Osteocyte (in vitro differentiated cells): ENCODE measurements at regions not wholly inside any gene's neighbourhood (a gene's known extent, or its start where the extent isn't known, plus 50 kb on each side); places are given as distances from the start of the nearest gene placed in this dataset.
A peak's percentile ranks its signal among the peaks of the same experiment; 100 is the strongest.

Experiments used
- DNase-seq: peaks from one replicate; pipeline ENCODE4 v3.0.0; 2021; ENCODE audit warnings: mixed read lengths; ENCODE audit not compliant: unreplicated experiment; ENCODE audit errors: extremely low spot score
- H3K27ac Mint-ChIP-seq: one replicate; pipeline ENCODE4 v1.8.0; 2021; ENCODE audit warnings: mild to moderate bottlenecking, mixed read lengths; ENCODE audit not compliant: unreplicated experiment
- H3K27me3 Mint-ChIP-seq: one replicate; pipeline ENCODE4 v1.8.0; 2021; ENCODE audit warnings: mixed read lengths; ENCODE audit not compliant: unreplicated experiment
- H3K36me3 Mint-ChIP-seq: one replicate; pipeline ENCODE4 v1.8.0; 2021; ENCODE audit warnings: mixed read lengths; ENCODE audit not compliant: unreplicated experiment
- H3K4me1 Mint-ChIP-seq: one replicate; pipeline ENCODE4 v1.8.0; 2021; ENCODE audit warnings: mixed read lengths; ENCODE audit not compliant: unreplicated experiment
- H3K4me3 Mint-ChIP-seq: one replicate; pipeline ENCODE4 v1.8.0; 2021; ENCODE audit warnings: mild to moderate bottlenecking, moderate library complexity, mixed read lengths; ENCODE audit not compliant: unreplicated experiment
- H3K9me3 Mint-ChIP-seq: one replicate; pipeline ENCODE4 v1.8.0; 2021; ENCODE audit warnings: mixed read lengths; ENCODE audit not compliant: unreplicated experiment
- CTCF ChIP-seq: fragments of 200-600 bp; sonication (generic); IDR thresholded peaks from 2 replicates; pipeline ENCODE4 v1.5.0; 2021; ENCODE audit warnings: antibody characterized with exemption, mild to moderate bottlenecking, moderate library complexity

- no peaks in the 10 kb centered on the region for H3K36me3 Mint-ChIP-seq
- H3K4me1 Mint-ChIP-seq, result no peaks in the 10 kb centered on the region
- no peak overlapping the region for H3K27ac Mint-ChIP-seq
- peaks cover 2% of the 10 kb centered on the region for H3K27me3 Mint-ChIP-seq
- DNase-seq, result no peak
- H3K9me3 Mint-ChIP-seq, result peaks cover 4% of the 10 kb centered on the region
- H3K4me3 Mint-ChIP-seq, result no peak overlapping the region
- TF ChIP-seq CTCF, result peak; percentile 43
Measured at GRCh38 chr2:60152226-60152833, 401.1 kb downstream of the BCL11A start.

GRCh38 chr2:60149176-60149575 is 404.3 kb downstream of the BCL11A start:
- no peak for DNase-seq
- TF ChIP-seq CTCF, result no peak
- H3K27me3 Mint-ChIP-seq, result peaks cover 2% of the 10 kb centered on the region
- H3K4me3 Mint-ChIP-seq, result no peak overlapping the region
- peaks cover 4% of the 10 kb centered on the region for H3K9me3 Mint-ChIP-seq
- H3K36me3 Mint-ChIP-seq, result no peaks in the 10 kb centered on the region
- no peak overlapping the region for H3K27ac Mint-ChIP-seq
- no peaks in the 10 kb centered on the region for H3K4me1 Mint-ChIP-seq

- no peak for TF ChIP-seq CTCF
- Mint-ChIP-seq H3K27me3 (peaks cover 2% of the 10 kb centered on the region), H3K36me3 (no peaks in the 10 kb centered on the region), H3K9me3 (peaks cover 4% of the 10 kb centered on the region), H3K27ac (no peak overlapping the region), H3K4me3 (no peak overlapping the region), H3K4me1 (no peaks in the 10 kb centered on the region)
- DNase-seq, result no peak
Measured at GRCh38 chr2:60148716-60149115, 404.7 kb downstream of the BCL11A start.

GRCh38 chr2:60140185-60140584 is 413.3 kb downstream of the BCL11A start:
- no peak overlapping the region for H3K4me3 Mint-ChIP-seq
- no peaks in the 10 kb centered on the region for H3K36me3 Mint-ChIP-seq
- H3K27me3 Mint-ChIP-seq, result no peaks in the 10 kb centered on the region
- no peak for TF ChIP-seq CTCF
- no peak for DNase-seq
- H3K9me3 Mint-ChIP-seq, result no peaks in the 10 kb centered on the region
- no peaks in the 10 kb centered on the region for H3K4me1 Mint-ChIP-seq
- no peak overlapping the region for H3K27ac Mint-ChIP-seq

- TF ChIP-seq CTCF, result no peak
- Mint-ChIP-seq H3K27me3 (no peaks in the 10 kb centered on the region), H3K4me1 (no peaks in the 10 kb centered on the region), H3K27ac (no peak overlapping the region), H3K9me3 (peaks cover 17% of the 10 kb centered on the region), H3K36me3 (no peaks in the 10 kb centered on the region), H3K4me3 (no peak overlapping the region)
- DNase-seq, result no peak
Measured at GRCh38 chr2:60136913-60137312, 416.5 kb downstream of the BCL11A start.
